ENCODE measurements at regions not wholly inside any gene's neighbourhood (a gene's known extent, or its start where the extent isn't known, plus 50 kb on each side); places are given as distances from the start of the nearest gene placed in this dataset.

GRCh38 chr10:10699427-10699826 is 318.2 kb upstream of the CELF2 start:
- H3K27me3 ChIP-seq (ENCODE audit: control insufficient read depth, extremely low read depth, insufficient read depth, low read length): no peaks in the 10 kb centered on the region
- no peak overlapping the region for H2AFZ ChIP-seq (ENCODE audit: control insufficient read depth, low read length)
- H4K20me1 ChIP-seq (ENCODE audit: control insufficient read depth, extremely low read depth, insufficient read depth, low read length): no peaks in the 10 kb centered on the region
- H3K9me3 ChIP-seq (ENCODE audit: control insufficient read depth, low read depth, low read length): no peaks in the 10 kb centered on the region
- H3K4me3 ChIP-seq (ENCODE audit: control insufficient read depth in 2 of 3, extremely low read depth in 1 of 3, insufficient read depth in 2 of 3, low read depth in 1 of 3, low read length in 3 of 3): no peak overlapping the region
- H3K79me2 ChIP-seq (ENCODE audit: control insufficient read depth, insufficient read depth, low read length): no peaks in the 10 kb centered on the region
- no peaks in the 10 kb centered on the region for H3K4me1 ChIP-seq (ENCODE audit: control insufficient read depth, extremely low read depth, insufficient read depth, low read length)
- no peaks in the 10 kb centered on the region for H3K9me1 ChIP-seq (ENCODE audit: control insufficient read depth, extremely low read depth, insufficient read depth, low read length)
- DNase-seq (ENCODE audit: low read depth, low spot score) (no peak), FAIRE-seq (no peak)
- no peak overlapping the region for H3K4me2 ChIP-seq (ENCODE audit: control insufficient read depth, extremely low read depth, insufficient read depth, low read depth, low read length)
- H3K9ac ChIP-seq (ENCODE audit: control insufficient read depth, extremely low read depth, insufficient read depth, low read length): no peak overlapping the region
- no peak overlapping the region for H3K27ac ChIP-seq (ENCODE audit: control insufficient read depth, insufficient read depth, low read length)
- dilution Hi-C loops (cut with MboI; ENCODE audit: extremely low pct_ligation_motif_present, low sequenced_read_pairs): no loop called here
- no peaks in the 10 kb centered on the region for H3K36me3 ChIP-seq (ENCODE audit: control insufficient read depth in 2 of 2, extremely low read depth in 1 of 2, insufficient read depth in 2 of 2, low read length in 2 of 2)
- no peak for TF ChIP-seq CTCF (optimal IDR thresholded peaks at IDR 0.05 in 1 of 3, IDR thresholded peaks at IDR 0.05 in 1 of 3, conservative IDR thresholded peaks at IDR 0.05 in 1 of 3; ENCODE audit: extremely low read depth in 1 of 3, insufficient read depth in 2 of 3, low read length in 3 of 3)
- no peak for TF ChIP-seq EZH2 (IDR thresholded peaks at IDR 0.05; ENCODE audit: low read length)

GRCh38 chr10:10701084-10701611 is 316.5 kb upstream of the CELF2 start:
- H3K27ac ChIP-seq (ENCODE audit: control insufficient read depth, insufficient read depth, low read length): no peak overlapping the region
- dilution Hi-C loops (cut with MboI; ENCODE audit: extremely low pct_ligation_motif_present, low sequenced_read_pairs): no loop called here
- no peak overlapping the region for H3K4me3 ChIP-seq (ENCODE audit: control insufficient read depth in 2 of 3, extremely low read depth in 1 of 3, insufficient read depth in 2 of 3, low read depth in 1 of 3, low read length in 3 of 3)
- H2AFZ ChIP-seq (ENCODE audit: control insufficient read depth, low read length): no peak overlapping the region
- no peak for FAIRE-seq
- DNase-seq (ENCODE audit: low read depth, low spot score): no peak
- H3K36me3 ChIP-seq (ENCODE audit: control insufficient read depth in 2 of 2, extremely low read depth in 1 of 2, insufficient read depth in 2 of 2, low read length in 2 of 2): no peaks in the 10 kb centered on the region
- H3K9me1 ChIP-seq (ENCODE audit: control insufficient read depth, extremely low read depth, insufficient read depth, low read length): no peaks in the 10 kb centered on the region
- no peak overlapping the region for H3K4me2 ChIP-seq (ENCODE audit: control insufficient read depth, extremely low read depth, insufficient read depth, low read depth, low read length)
- no peaks in the 10 kb centered on the region for H3K27me3 ChIP-seq (ENCODE audit: control insufficient read depth, extremely low read depth, insufficient read depth, low read length)
- no peaks in the 10 kb centered on the region for H3K9me3 ChIP-seq (ENCODE audit: control insufficient read depth, low read depth, low read length)
- H3K9ac ChIP-seq (ENCODE audit: control insufficient read depth, extremely low read depth, insufficient read depth, low read length): no peak overlapping the region
- H4K20me1 ChIP-seq (ENCODE audit: control insufficient read depth, extremely low read depth, insufficient read depth, low read length): no peaks in the 10 kb centered on the region
- no peaks in the 10 kb centered on the region for H3K79me2 ChIP-seq (ENCODE audit: control insufficient read depth, insufficient read depth, low read length)
- H3K4me1 ChIP-seq (ENCODE audit: control insufficient read depth, extremely low read depth, insufficient read depth, low read length): no peaks in the 10 kb centered on the region
- TF ChIP-seq CTCF (optimal IDR thresholded peaks at IDR 0.05 in 1 of 3, IDR thresholded peaks at IDR 0.05 in 1 of 3, conservative IDR thresholded peaks at IDR 0.05 in 1 of 3; ENCODE audit: extremely low read depth in 1 of 3, insufficient read depth in 2 of 3, low read length in 3 of 3): no peak
- TF ChIP-seq EZH2 (IDR thresholded peaks at IDR 0.05; ENCODE audit: low read length): no peak
